ENCODE measurements at regions not wholly inside any gene's neighbourhood (a gene's known extent, or its start where the extent isn't known, plus 50 kb on each side); places are given as distances from the start of the nearest gene placed in this dataset.
A peak's percentile ranks its signal among the peaks of the same experiment; 100 is the strongest.

DNA sequence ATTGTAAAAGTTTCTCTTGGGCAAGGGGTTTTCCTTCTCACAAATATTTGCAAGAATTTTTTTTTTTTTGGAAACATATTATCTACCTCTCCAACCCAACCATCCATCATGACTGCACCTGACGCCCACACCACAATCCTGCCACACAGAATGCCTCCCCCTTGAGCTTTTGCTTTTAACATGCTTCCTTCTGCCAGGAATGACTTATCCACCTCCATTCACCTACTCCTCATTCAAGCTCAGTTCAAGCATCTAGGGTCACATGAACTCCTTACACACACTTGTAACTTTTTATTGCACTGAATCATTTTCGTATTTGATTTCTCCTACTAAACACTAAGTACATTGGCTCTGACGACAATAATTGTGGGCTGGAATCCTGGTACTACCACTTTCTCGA, 660.1 kb upstream of the AUTS2 start:
- no peaks in the 10 kb centered on the region for H3K36me3 ChIP-seq (replicated peaks)
- H3K27ac ChIP-seq = no peak overlapping the region
- TF ChIP-seq, protein P1, sequence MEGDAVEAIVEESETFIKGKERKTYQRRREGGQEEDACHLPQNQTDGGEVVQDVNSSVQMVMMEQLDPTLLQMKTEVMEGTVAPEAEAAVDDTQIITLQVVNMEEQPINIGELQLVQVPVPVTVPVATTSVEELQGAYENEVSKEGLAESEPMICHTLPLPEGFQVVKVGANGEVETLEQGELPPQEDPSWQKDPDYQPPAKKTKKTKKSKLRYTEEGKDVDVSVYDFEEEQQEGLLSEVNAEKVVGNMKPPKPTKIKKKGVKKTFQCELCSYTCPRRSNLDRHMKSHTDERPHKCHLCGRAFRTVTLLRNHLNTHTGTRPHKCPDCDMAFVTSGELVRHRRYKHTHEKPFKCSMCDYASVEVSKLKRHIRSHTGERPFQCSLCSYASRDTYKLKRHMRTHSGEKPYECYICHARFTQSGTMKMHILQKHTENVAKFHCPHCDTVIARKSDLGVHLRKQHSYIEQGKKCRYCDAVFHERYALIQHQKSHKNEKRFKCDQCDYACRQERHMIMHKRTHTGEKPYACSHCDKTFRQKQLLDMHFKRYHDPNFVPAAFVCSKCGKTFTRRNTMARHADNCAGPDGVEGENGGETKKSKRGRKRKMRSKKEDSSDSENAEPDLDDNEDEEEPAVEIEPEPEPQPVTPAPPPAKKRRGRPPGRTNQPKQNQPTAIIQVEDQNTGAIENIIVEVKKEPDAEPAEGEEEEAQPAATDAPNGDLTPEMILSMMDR (IDR thresholded peaks at IDR 0.05; ENCODE audit: low read depth, low read length, missing control alignments) = no peak
- DNase-seq = no peak
- in situ Hi-C loops (cut with HindIII; ENCODE audit: low pct_ligation_motif_present, low sequenced_read_pairs) = no loop called here
- no peaks in the 10 kb centered on the region for H3K27me3 ChIP-seq (replicated peaks)
- H3K4me3 ChIP-seq (ENCODE audit: low read depth, low read length) = no peak overlapping the region

DNA sequence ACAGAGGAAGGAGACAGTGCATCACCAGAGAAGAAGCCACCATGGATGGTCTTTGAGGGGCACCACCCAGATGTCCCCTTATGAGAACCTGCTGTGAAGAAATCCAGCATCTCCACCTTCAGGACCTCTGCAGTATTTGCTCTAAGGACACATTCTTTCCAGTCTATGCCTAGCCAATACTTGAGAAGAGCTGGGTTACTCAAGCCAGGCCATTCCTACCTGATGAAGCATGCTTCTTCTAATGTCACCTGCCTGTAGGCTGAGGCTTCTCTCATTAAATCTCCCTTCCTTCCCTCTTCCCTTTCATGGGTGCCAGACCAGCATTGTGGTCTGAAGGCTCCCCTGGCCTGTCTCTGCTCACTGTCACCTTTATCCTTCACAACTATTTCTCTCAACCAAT, 654.5 kb upstream of the AUTS2 start:
- in situ Hi-C loops (cut with HindIII; ENCODE audit: low pct_ligation_motif_present, low sequenced_read_pairs) = no loop called here
- Histone ChIP-seq H3K4me3 (ENCODE audit: low read depth, low read length) (no peak overlapping the region), H3K27me3 (replicated peaks) (no peaks in the 10 kb centered on the region), H3K27ac (no peak overlapping the region), H3K36me3 (replicated peaks) (no peaks in the 10 kb centered on the region)
- no peak for DNase-seq
- TF ChIP-seq, protein P1 (IDR thresholded peaks at IDR 0.05; ENCODE audit: low read depth, low read length, missing control alignments) = no peak

DNA sequence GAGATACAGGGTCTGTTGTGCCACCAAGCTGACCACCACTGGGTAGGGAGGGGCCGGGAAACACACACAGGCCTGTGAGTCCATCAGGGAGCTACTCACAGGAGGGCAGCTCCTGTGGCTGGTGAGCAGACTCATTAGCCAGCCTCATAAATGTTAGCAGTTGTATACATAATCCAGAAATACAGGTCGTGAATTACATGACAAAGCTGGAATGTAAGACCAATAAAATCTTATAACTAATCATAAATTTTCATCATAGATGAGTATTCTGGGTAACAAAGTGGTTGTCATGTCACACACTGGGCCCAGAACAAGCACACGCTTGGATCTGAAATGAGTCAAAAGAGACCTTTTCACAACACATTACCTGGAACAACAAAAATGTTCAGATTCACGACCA, 642.6 kb upstream of the AUTS2 start:
- no peak overlapping the region for H3K27ac ChIP-seq
- no peaks in the 10 kb centered on the region for H3K27me3 ChIP-seq (replicated peaks)
- H3K4me3 ChIP-seq (ENCODE audit: low read depth, low read length) = no peak overlapping the region
- in situ Hi-C loops (cut with HindIII; ENCODE audit: low pct_ligation_motif_present, low sequenced_read_pairs) = no loop called here
- TF ChIP-seq, protein P1 (IDR thresholded peaks at IDR 0.05; ENCODE audit: low read depth, low read length, missing control alignments) = no peak
- DNase-seq = no peak
- H3K36me3 ChIP-seq (replicated peaks) = no peaks in the 10 kb centered on the region

DNA sequence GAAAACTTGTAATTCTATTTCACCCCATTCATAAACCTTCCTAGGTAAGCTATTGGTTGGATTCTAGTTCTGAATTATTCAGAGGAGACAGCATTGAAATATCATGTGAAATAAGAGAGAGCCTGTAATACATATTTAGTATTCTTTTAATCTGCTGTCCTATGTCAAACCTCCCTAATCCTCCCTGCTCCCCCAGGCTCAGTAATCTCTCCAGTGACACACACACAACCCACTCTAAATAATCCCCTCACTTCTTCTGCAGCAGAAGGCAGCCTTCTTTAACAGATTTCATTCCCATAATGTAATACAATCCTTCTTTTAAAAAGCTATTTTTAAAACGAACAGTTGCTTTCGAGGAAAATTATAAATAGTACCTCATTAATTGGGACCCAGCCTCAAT, 639.7 kb upstream of the AUTS2 start:
- TF ChIP-seq, protein P1 (IDR thresholded peaks at IDR 0.05; ENCODE audit: low read depth, low read length, missing control alignments) = no peak
- no peak overlapping the region for H3K27ac ChIP-seq
- in situ Hi-C loops (cut with HindIII; ENCODE audit: low pct_ligation_motif_present, low sequenced_read_pairs) = no loop called here
- no peaks in the 10 kb centered on the region for H3K36me3 ChIP-seq (replicated peaks)
- H3K4me3 ChIP-seq (ENCODE audit: low read depth, low read length) = no peak overlapping the region
- no peak for DNase-seq
- H3K27me3 ChIP-seq (replicated peaks) = no peaks in the 10 kb centered on the region

DNA sequence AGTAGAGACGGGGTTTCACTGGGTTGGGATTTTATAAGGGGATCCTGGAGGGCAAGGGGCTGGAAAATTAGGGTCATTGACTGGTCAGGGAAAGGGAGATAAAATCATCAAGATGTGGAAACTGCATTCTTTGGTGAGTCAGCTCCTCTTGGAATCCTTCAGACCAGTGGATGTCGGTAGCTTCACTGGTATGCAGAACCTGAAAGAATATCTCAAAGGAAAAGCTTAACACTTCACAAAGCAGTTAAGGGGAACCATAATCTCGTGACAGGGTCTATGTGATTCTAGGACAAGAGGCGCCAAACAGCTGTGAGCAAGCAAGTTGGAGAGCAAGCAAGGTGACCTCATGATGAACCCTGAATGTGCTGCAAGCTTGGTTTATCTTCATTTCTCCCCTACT, 634.7 kb upstream of the AUTS2 start:
- Histone ChIP-seq H3K27me3 (replicated peaks) (no peaks in the 10 kb centered on the region), H3K27ac (peak overlapping the region; percentile 71), H3K4me3 (ENCODE audit: low read depth, low read length) (no peak overlapping the region), H3K36me3 (replicated peaks) (no peaks in the 10 kb centered on the region)
- in situ Hi-C loops (cut with HindIII; ENCODE audit: low pct_ligation_motif_present, low sequenced_read_pairs) = no loop called here
- peak; percentile 62 for DNase-seq
- TF ChIP-seq, protein P1 (IDR thresholded peaks at IDR 0.05; ENCODE audit: low read depth, low read length, missing control alignments) = no peak

DNA sequence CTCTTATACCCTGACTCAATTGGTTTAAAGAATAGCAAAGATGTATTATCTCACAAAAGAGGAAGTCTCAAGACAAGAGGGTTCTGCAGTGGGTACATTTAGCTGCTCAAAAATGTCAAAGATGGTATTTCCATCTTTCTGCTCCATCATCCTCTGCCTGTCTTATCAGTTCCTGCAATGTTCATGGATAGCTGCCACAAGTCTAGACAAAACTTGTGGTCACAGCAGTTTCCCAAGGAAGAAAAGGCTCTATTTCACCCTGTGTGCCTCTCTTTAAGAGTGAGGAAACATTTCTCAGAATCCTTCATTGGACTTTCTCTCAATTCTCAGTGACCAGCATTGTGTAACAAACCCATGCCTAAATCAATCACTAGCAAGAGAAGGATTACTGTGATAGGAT, 634.2 kb upstream of the AUTS2 start:
- TF ChIP-seq, protein P1 (IDR thresholded peaks at IDR 0.05; ENCODE audit: low read depth, low read length, missing control alignments) = no peak
- Histone ChIP-seq H3K4me3 (ENCODE audit: low read depth, low read length) (no peak overlapping the region), H3K27me3 (replicated peaks) (no peaks in the 10 kb centered on the region), H3K27ac (peak overlapping the region; percentile 71), H3K36me3 (replicated peaks) (no peaks in the 10 kb centered on the region)
- in situ Hi-C loops (cut with HindIII; ENCODE audit: low pct_ligation_motif_present, low sequenced_read_pairs) = no loop called here
- DNase-seq = peak; percentile 10
